HG02642 (cell line): ENCODE measurements at regions not wholly inside any gene's neighbourhood (a gene's known extent, or its start where the extent isn't known, plus 50 kb on each side); places are given as distances from the start of the nearest gene placed in this dataset.

Experiments
- ATAC-seq: cut with Tn5 transposase; IDR thresholded peaks from one replicate; pipeline ENCODE4 v1.9.1; 2021; ENCODE audit warnings: mild to moderate bottlenecking; ENCODE audit not compliant: unreplicated experiment, poor library complexity

GRCh38 chr2:142189501-142189900 lies 58.7 kb upstream of the LRP1B start:
- no peak for ATAC-seq

DNA sequence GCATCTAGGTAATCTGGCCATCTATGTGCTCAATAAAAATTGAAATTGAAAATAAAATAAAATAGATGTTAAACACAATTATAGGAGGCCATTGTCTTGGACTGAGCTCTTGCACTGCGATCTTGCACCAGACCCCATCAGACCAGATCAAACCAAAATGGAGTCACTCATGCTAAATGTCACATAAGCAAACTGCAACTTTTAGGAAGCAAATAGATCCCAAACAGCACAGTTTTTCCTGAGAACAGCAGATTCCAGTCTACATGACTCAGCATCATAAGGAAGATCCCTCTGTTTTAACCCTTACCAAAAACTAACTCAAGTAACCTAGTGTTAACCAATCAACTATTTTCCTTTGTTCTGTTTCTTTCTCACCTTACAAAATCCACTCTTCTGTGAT lies 57.7 kb upstream of the LRP1B start:
- ATAC-seq, result no peak

- no peak for ATAC-seq
These were observed 50.2 kb upstream of the LRP1B start for GRCh38 chr2:142180820-142181533.
